ENCODE measurements at regions not wholly inside any gene's neighbourhood (a gene's known extent, or its start where the extent isn't known, plus 50 kb on each side); places are given as distances from the start of the nearest gene placed in this dataset.
"Not testable (repeated sequence)": the region's sequence is repeated elsewhere in the genome, so short reads cannot be mapped to it uniquely, and the experiment has no call there.

- DNase-seq (ENCODE audit: low spot score), result no peak
These were observed 60.5 kb downstream of the DSEL start for GRCh38 chr18:67455890-67456501.

DNA sequence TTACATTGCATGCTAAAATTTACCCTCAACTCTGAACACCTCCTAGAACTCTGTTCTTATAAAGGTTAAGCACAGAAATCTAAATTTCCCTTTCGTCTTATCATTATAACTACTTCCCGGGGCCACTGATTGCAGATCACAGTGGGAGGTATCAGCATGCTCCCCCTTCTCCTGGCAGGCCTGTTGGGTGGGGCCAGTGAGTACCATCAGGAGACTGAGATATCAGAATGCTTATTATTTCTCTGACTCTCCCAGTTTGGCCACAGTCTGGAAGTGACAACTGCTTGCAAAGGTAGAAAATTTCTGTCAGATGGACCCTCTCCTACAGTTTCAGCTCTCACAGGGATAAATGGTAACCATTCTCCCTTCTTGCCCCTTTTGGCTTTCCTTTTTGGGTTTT lies 62.6 kb downstream of the DSEL start:
- DNase-seq (ENCODE audit: low spot score), result no peak

DNA sequence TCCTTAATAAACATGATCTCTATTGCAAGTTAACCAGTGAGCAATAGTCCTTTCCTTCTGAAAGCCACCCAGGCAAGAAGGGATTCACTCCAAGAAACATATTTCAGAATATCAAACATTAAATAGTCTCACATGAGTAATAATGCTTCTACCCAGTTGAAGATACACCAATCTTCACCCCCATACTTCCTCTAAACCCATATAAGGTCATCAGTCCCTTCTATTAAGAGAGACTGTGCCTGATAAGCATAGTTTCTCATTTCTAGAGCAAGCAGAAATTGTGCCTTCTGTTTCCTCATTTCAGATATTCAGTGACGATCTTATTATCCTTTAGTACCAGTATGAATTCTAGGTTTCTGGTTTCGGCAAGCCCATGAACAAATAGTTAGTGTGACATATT lies 64.6 kb downstream of the DSEL start:
- no peak for DNase-seq (ENCODE audit: low spot score)

- not testable (repeated sequence) for DNase-seq (ENCODE audit: low spot score)
These were observed 65.4 kb downstream of the DSEL start for GRCh38 chr18:67451101-67451500.

- DNase-seq (ENCODE audit: low spot score), result no peak
These were observed 82.5 kb downstream of the DSEL start for GRCh38 chr18:67433971-67434370.

DNA sequence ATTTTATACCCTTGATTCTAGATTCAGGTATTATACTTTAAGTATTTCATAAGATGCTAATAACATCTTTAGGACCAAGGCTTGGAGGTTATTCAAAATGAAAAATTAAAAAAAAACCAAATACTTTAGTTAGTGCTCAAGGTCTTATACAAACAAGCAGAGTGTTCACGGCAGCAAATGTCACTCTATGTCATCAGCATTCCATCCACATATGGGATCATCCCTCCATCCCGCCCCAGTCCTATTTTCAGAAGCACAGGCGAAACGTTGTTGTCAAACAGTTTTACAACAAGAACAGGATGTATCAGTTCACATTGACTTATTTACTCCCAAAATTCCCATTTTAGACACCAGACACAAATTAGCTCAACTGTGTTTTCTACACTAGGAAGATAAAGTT lies 83.7 kb downstream of the DSEL start:
- DNase-seq (ENCODE audit: low spot score), result no peak

- DNase-seq (ENCODE audit: low spot score), result no peak
These were observed 87.7 kb downstream of the DSEL start for GRCh38 chr18:67428805-67429204.

GRCh38 chr18:67428158-67428557 lies 88.4 kb downstream of the DSEL start:
- no peak for DNase-seq (ENCODE audit: low spot score)

DNA sequence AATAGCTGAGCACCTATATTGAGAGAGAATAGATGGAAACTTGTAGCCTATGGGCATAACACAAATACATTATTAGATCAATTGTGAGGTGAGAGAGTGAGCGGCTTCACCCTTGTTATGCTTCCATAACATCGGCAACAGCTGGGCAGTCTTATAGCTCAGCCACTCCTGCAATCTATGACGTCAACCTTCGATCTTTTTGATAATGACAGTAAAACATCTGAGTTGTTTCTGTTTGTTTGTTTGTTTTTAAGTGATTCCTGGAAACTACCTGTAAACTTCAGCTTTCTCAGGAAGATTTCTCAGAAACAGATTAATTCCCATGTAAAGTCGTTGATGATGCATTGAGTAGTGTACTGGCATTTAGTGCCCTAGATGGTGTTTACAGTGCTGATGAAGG lies 90.0 kb downstream of the DSEL start:
- no peak for DNase-seq (ENCODE audit: low spot score)

- DNase-seq (ENCODE audit: low spot score), result no peak
These were observed 90.8 kb downstream of the DSEL start for GRCh38 chr18:67425672-67426071.

DNA sequence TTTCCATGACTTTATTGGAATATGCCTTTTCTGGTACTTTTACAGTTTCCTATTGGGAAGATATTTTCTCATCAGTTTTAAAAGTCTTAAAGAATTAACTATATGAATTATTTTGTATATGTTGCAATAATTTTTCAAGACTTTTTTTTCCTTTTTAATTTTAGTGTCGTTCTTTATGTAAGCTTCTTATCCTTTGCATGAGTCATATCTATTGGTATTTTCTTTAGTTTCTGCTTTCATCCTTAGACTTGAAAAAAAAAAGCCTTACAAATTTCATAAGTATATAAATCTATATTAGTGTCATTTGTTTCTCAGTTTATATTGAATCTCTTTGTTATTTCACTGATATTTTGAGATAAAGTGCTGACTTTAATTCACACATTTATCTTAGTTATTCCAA lies 94.9 kb downstream of the DSEL start:
- no peak for DNase-seq (ENCODE audit: low spot score)

DNA sequence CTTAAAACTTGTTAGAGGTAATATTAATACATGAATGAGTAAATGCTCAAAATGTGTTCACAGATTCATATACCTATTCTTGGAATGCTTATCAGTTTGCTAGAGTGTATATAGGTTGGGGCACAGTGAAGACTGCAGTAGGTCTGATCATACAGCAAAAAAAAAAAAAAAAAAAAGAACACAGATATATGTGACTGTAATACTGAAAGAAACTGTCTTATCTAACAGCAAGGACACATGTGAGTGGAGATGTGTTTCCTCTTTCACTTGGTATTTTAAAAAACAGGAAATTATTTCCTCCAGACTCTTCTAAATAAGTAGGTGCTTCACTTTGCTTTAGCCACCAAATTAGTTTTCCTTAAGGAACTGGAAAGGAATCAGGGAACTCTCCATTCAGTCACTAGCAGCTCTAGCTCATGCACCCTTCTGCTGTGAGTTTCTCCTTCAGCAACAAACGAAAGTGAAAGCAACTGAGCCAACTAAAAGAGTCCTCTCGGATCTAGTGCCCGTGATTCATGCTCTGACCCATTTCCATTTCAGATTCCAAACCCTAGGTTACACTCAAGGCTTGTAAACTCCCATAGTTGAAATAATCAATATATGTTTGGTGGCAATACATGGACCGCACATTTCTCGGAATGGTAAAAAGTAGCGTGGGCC lies 98.5 kb downstream of the DSEL start:
- no peak for DNase-seq (ENCODE audit: low spot score)

DNA sequence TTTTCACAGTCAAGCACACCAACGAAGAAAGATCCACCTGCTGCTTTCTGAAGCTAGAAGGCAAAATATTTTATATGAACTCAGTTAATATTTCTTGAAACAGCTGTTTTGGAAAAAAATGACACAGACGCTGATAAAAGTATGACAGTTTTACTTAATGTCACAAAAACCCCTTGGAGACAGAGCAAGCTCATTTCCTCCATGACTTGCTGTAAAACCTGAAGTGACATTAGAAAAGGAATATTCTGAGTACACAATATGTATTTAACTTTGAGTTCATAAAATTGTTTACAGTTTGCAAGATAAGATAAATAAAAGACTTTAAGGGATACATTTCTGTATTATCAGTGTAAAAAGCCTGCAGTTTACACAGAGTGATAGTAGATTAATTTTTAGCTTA lies 105.4 kb downstream of the DSEL start:
- no peak for DNase-seq (ENCODE audit: low spot score)

- DNase-seq (ENCODE audit: low spot score), result no peak
These were observed 106.1 kb downstream of the DSEL start for GRCh38 chr18:67410075-67411070.

DNA sequence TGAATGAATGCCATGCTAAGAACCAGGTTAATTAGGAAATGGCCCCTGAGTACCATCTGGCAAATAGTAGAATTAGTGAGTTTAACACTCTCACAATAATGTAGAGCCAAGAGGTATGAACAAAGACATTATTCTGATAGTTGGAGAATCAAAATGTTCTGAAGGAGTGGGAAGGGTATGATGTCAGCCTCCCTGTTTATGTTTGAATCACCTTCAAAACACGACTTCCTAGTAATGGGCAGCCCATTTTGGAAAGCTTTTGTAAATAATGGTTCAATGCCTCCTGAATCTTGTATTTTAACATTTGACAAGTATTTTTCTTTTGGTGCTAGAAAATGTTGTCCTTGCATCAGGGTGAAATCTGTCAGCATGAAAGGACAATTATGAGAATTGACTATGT lies 108.3 kb downstream of the DSEL start:
- DNase-seq (ENCODE audit: low spot score), result no peak

GRCh38 chr18:67406714-67407113 lies 109.8 kb downstream of the DSEL start:
- no peak for DNase-seq (ENCODE audit: low spot score)

DNA sequence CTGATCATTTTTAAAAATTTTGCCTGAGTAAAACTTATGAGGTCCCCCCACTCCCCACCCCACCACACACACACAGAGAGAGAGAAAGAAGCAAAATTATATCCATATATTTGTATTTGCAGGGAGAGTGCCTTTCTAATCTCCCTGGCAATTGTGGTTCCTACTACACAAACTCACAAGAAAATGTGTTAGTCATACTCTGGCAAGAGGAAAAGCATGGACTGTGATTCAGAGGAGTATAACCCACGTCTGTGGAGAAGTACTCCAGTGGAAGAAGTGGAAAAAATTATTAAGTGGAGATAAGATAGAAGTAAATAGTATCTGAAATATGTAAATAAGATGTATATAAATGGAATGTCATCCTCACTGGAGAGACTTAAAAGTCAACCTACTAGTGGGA lies 114.0 kb downstream of the DSEL start:
- DNase-seq (ENCODE audit: low spot score), result no peak

DNA sequence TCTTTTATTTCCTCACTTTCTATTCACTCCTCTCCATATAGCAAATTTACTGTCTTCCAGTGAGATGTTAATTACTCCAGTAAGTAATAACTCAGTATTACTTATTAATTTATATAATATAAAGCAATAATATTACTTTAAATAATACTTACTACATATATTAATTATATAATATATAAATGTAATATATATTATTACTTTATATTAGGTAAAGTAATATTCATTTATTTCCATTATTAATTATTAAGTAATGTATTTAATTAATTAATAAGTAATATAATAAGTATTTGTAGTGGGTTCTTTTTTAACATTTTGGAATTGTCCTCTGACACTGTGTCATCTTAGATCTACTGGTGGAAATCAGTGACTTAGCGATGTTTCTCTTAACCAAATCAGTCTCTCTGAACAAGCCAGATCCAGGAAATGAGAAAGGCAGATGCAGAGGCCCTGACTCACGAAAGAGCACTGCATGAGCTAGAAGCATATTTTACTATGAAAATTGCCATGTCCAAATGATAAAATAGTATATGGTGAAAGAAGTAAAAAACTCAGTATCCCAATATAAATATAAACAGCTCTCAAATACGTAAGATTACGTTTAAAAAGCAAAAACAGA lies 115.9 kb downstream of the DSEL start:
- DNase-seq (ENCODE audit: low spot score), result no peak

GRCh38 chr18:67386032-67386431 lies 130.5 kb downstream of the DSEL start:
- no peak for DNase-seq (ENCODE audit: low spot score)

DNA sequence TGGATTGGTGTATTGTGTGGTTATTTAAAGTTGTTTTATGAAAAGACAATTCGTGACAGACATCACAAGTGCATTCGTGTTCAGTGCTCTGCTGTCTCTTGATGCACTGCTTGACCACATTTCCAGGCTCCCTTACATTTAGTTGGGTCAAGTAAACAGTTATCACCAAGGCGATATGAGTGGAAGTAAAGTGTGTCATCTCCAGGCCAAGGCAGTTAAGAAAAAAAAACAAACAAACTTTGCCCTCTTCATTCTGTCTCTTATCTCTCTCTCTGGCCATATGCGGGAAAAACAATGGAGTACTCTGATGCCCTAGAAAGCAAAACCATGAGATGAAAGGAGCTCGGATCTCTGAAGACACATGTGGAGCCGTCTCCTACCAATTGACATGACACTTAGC lies 131.1 kb downstream of the DSEL start:
- no peak for DNase-seq (ENCODE audit: low spot score)

DNA sequence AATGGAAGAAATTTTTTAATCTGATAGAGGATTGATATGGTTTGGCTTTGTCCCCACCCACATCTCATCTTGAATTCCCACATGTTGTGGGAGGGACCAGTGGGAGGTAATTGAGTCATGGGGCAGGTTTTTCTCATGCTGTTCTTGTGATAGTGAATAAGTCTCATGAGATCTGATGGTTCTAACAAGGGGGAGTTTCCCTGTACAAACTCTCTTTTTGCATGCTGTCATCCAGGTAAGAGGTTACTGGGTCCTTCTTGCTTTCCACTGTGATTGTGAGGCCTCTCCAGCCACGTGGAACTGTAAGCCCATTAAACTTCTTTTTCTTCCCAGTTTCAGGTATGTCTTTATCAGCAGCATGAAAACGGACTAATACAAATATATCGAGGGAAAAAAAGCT lies 132.5 kb downstream of the DSEL start:
- DNase-seq (ENCODE audit: low spot score), result not testable (repeated sequence)

GRCh38 chr18:67381608-67382150 lies 134.8 kb downstream of the DSEL start:
- DNase-seq (ENCODE audit: low spot score), result no peak
